Colonic mucosa (tissue), 4 donors: ENCODE measurements at regions not wholly inside any gene's neighbourhood (a gene's known extent, or its start where the extent isn't known, plus 50 kb on each side); places are given as distances from the start of the nearest gene placed in this dataset.
"Not testable (repeated sequence)": the region's sequence is repeated elsewhere in the genome, so short reads cannot be mapped to it uniquely, and the experiment has no call there.

Experiments used
- DNase-seq: peaks from one replicate; pipeline ENCODE4 v3.0.0-alpha.2; 2020
- H3K27ac ChIP-seq: fragments of 200-600 bp; one replicate; pipeline ENCODE4 v1.8.0; 2021
- H3K27me3 ChIP-seq: fragments of 200-600 bp; one replicate; pipeline ENCODE4 v1.8.0; 2021
- H3K36me3 ChIP-seq: fragments of 200-600 bp; one replicate; pipeline ENCODE4 v1.8.0; 2021
- H3K4me1 ChIP-seq: fragments of 200-600 bp; one replicate; pipeline ENCODE4 v1.8.0; 2021; ENCODE audit warnings: mild to moderate bottlenecking
- H3K4me3 ChIP-seq: fragments of 200-600 bp; one replicate; pipeline ENCODE4 v1.8.0; 2021
- H3K9ac ChIP-seq, 2 donors: one replicate each; pipeline ENCODE4 v1.7.0; 2013; ENCODE audit warnings: control low read depth in 2 of 2, low read depth in 2 of 2, low read length in 2 of 2
- H3K9me3 ChIP-seq: fragments of 200-600 bp; one replicate; pipeline ENCODE4 v1.8.0; 2021
- intact Hi-C: fragments of 100-400 bp; cut with DNase I; formaldehyde crosslinking; loops from one replicate; pipeline ENCODE4 v1.14.1; 2022
- TF ChIP-seq, protein P1 (sequence below): fragments of 200-600 bp; IDR thresholded peaks from one replicate; pipeline ENCODE4 v1.8.0; 2022; ENCODE audit warnings: antibody characterized with exemption, mild to moderate bottlenecking
- donor health status: healthy.
- donor health status: DM: no; HTN: no; CAD: no.
- donor health status: DM: no; HTN: no; CAD: no.

DNA sequence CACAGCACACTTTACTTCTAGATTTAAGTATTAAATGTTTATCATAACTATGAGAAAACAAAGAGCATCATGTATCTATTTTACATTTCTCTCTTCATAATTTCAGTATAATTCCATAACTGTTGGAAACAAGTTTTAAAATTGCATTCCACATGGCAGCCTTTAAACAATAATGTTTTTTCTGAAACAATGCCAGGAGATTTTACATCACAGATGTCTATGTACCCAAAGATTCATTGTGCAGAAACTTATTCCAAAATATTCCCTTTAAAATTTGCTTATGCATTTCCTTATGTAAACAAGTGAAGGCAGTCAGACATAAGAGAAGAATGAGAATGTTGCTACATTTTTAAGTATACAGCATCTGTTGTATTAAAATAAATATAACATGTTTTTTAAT lies 324.9 kb upstream of the COL8A1 start:
- Histone ChIP-seq H3K36me3 (no peaks in the 10 kb centered on the region), H3K27ac (no peak overlapping the region), H3K4me3 (no peak overlapping the region), H3K9me3 (no peaks in the 10 kb centered on the region), H3K9ac (no peak overlapping the region), H3K4me1 (no peaks in the 10 kb centered on the region), H3K27me3 (no peaks in the 10 kb centered on the region)
- DNase-seq: no peak
- intact Hi-C loops: no loop called here
- TF ChIP-seq, protein P1, sequence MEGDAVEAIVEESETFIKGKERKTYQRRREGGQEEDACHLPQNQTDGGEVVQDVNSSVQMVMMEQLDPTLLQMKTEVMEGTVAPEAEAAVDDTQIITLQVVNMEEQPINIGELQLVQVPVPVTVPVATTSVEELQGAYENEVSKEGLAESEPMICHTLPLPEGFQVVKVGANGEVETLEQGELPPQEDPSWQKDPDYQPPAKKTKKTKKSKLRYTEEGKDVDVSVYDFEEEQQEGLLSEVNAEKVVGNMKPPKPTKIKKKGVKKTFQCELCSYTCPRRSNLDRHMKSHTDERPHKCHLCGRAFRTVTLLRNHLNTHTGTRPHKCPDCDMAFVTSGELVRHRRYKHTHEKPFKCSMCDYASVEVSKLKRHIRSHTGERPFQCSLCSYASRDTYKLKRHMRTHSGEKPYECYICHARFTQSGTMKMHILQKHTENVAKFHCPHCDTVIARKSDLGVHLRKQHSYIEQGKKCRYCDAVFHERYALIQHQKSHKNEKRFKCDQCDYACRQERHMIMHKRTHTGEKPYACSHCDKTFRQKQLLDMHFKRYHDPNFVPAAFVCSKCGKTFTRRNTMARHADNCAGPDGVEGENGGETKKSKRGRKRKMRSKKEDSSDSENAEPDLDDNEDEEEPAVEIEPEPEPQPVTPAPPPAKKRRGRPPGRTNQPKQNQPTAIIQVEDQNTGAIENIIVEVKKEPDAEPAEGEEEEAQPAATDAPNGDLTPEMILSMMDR: no peak

GRCh38 chr3:99298661-99299060 lies 339.7 kb upstream of the COL8A1 start:
- no peaks in the 10 kb centered on the region for H3K27me3 ChIP-seq
- no peak overlapping the region for H3K4me3 ChIP-seq
- no peaks in the 10 kb centered on the region for H3K9me3 ChIP-seq
- no peak overlapping the region for H3K9ac ChIP-seq
- TF ChIP-seq, protein P1: no peak
- DNase-seq: no peak
- intact Hi-C loops: no loop called here
- H3K4me1 ChIP-seq: no peaks in the 10 kb centered on the region
- no peaks in the 10 kb centered on the region for H3K36me3 ChIP-seq
- no peak overlapping the region for H3K27ac ChIP-seq

DNA sequence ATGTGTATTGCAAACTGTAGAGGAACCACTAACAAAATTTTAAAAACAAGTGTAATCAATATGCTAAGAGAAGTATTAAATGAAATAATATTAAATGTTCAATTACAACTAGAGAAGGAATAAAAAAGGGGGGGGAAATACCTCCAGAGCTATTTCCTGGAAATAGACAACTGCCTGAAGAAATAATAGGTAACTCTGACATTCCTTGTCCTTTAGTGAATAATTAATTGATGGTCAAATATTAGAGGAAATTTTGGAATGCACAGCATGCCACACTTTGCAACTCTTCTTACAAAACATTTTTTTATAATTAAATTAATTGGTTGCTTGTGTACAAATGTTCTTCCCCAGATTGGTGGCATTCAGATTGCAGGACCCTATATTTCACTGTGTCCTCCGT lies 342.6 kb upstream of the COL8A1 start:
- intact Hi-C loops: no loop called here
- DNase-seq: no peak
- H3K9me3 ChIP-seq: no peaks in the 10 kb centered on the region
- TF ChIP-seq, protein P1: no peak
- H3K4me3 ChIP-seq: no peak overlapping the region
- H3K9ac ChIP-seq: no peak overlapping the region
- no peaks in the 10 kb centered on the region for H3K27me3 ChIP-seq
- H3K27ac ChIP-seq: no peak overlapping the region
- no peaks in the 10 kb centered on the region for H3K4me1 ChIP-seq
- H3K36me3 ChIP-seq: no peaks in the 10 kb centered on the region

DNA sequence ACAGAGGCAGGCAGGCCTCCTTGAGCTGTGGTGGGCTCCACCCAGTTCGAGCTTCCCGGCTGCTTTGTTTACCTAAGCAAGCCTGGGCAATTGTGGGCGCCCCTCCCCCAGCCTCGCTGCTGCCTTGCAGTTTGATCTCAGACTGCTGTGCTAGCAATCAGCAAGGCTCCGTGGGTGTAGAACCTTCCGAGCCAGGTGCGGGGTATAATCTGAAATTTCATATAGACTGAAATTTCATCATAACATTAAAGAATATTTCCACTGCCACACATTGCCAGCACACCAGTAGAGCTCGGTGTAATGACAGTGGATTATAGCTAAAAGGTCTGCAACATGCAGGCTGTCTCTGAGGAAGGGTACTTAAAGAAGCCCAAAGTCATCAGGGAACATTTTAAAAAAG lies 344.3 kb upstream of the COL8A1 start:
- peak; percentile 48 for DNase-seq
- H3K9me3 ChIP-seq, intact Hi-C loops, H3K4me3 ChIP-seq, H3K27ac ChIP-seq, H3K9ac ChIP-seq, H3K36me3 ChIP-seq, H3K27me3 ChIP-seq, H3K4me1 ChIP-seq: not testable (repeated sequence)

- Histone ChIP-seq H3K4me1 (no peaks in the 10 kb centered on the region), H3K9ac (no peak overlapping the region), H3K36me3 (no peaks in the 10 kb centered on the region), H3K4me3 (no peak overlapping the region), H3K27ac (no peak overlapping the region), H3K27me3 (no peaks in the 10 kb centered on the region), H3K9me3 (no peaks in the 10 kb centered on the region)
- no peak for DNase-seq
- TF ChIP-seq, protein P1: no peak
- intact Hi-C loops: no loop called here
Measured at GRCh38 chr3:99287876-99288275, 350.5 kb upstream of the COL8A1 start.

- H3K27ac ChIP-seq: no peak overlapping the region
- H3K9me3 ChIP-seq: no peaks in the 10 kb centered on the region
- H3K9ac ChIP-seq: no peak overlapping the region
- intact Hi-C loops: no loop called here
- no peaks in the 10 kb centered on the region for H3K36me3 ChIP-seq
- DNase-seq: no peak
- TF ChIP-seq, protein P1: no peak
- H3K4me1 ChIP-seq: no peaks in the 10 kb centered on the region
- no peaks in the 10 kb centered on the region for H3K27me3 ChIP-seq
- H3K4me3 ChIP-seq: no peak overlapping the region
Measured at GRCh38 chr3:99286266-99286845, 352.0 kb upstream of the COL8A1 start.
